HFFc6 (cell line): ENCODE measurements at regions not wholly inside any gene's neighbourhood (a gene's known extent, or its start where the extent isn't known, plus 50 kb on each side); places are given as distances from the start of the nearest gene placed in this dataset.

Experiments used
- DNase-seq: peaks from one replicate; pipeline ENCODE4 v3.0.0-alpha.2; 2018
- H3K27ac Mint-ChIP-seq: 2 replicates; pipeline ENCODE4 v1.8.0; 2020; ENCODE audit warnings: mild to moderate bottlenecking, mixed read lengths
- H3K27me3 Mint-ChIP-seq: 2 replicates; pipeline ENCODE4 v1.8.0; 2021; ENCODE audit warnings: mild to moderate bottlenecking, moderate library complexity, mixed read lengths; ENCODE audit not compliant: insufficient read depth
- H3K36me3 Mint-ChIP-seq: 2 replicates; pipeline ENCODE4 v1.8.0; 2021; ENCODE audit warnings: low read depth, mixed read lengths
- H3K4me1 Mint-ChIP-seq: 2 replicates; pipeline ENCODE4 v1.8.0; 2020; ENCODE audit warnings: low read depth, mixed read lengths
- H3K4me3 Mint-ChIP-seq: 2 replicates; pipeline ENCODE4 v1.8.0; 2020; ENCODE audit warnings: mild to moderate bottlenecking, moderate library complexity, mixed read lengths
- H3K9me3 Mint-ChIP-seq: 2 replicates; pipeline ENCODE4 v1.8.0; 2020; ENCODE audit warnings: mild to moderate bottlenecking, mixed read lengths
- CTCF ChIP-seq: fragments of 200-600 bp; sonication (generic); IDR thresholded peaks from 2 replicates; pipeline ENCODE4 v1.5.0; 2021; ENCODE audit warnings: antibody characterized with exemption, mild to moderate bottlenecking

GRCh38 chr5:124257048-124257447 is 489.4 kb downstream of the ZNF608 start:
- Mint-ChIP-seq H3K27ac (no peak overlapping the region), H3K36me3 (no peaks in the 10 kb centered on the region), H3K9me3 (peaks cover 15% of the 10 kb centered on the region), H3K27me3 (peaks cover 2% of the 10 kb centered on the region; the same call in 1 of the 2 replicates), H3K4me1 (no peaks in the 10 kb centered on the region), H3K4me3 (no peak overlapping the region)
- DNase-seq = no peak
- TF ChIP-seq CTCF = no peak

- no peak for DNase-seq
- peaks cover 22% of the 10 kb centered on the region for H3K9me3 Mint-ChIP-seq
- peaks cover 2% of the 10 kb centered on the region for H3K27me3 Mint-ChIP-seq
Observed at GRCh38 chr5:124253203-124253810, 493.1 kb downstream of the ZNF608 start.

GRCh38 chr5:124252747-124253146 is 493.7 kb downstream of the ZNF608 start:
- peaks cover 2% of the 10 kb centered on the region for H3K27me3 Mint-ChIP-seq
- H3K36me3 Mint-ChIP-seq = no peaks in the 10 kb centered on the region
- no peak overlapping the region for H3K4me3 Mint-ChIP-seq
- DNase-seq = no peak
- no peak overlapping the region for H3K27ac Mint-ChIP-seq
- H3K9me3 Mint-ChIP-seq = peaks cover 25% of the 10 kb centered on the region
- TF ChIP-seq CTCF = no peak
- H3K4me1 Mint-ChIP-seq = no peaks in the 10 kb centered on the region

More at GRCh38 chr5:124253203-124253810, 493.1 kb downstream of the ZNF608 start:
- Mint-ChIP-seq H3K4me3 (no peak overlapping the region), H3K4me1 (no peaks in the 10 kb centered on the region), H3K27ac (no peak overlapping the region), H3K36me3 (no peaks in the 10 kb centered on the region)
- TF ChIP-seq CTCF = no peak

- peaks cover 21% of the 10 kb centered on the region for H3K9me3 Mint-ChIP-seq
- DNase-seq = no peak
- no peak overlapping the region for H3K27ac Mint-ChIP-seq
- H3K4me3 Mint-ChIP-seq = no peak overlapping the region
- H3K36me3 Mint-ChIP-seq = no peaks in the 10 kb centered on the region
- no peak for TF ChIP-seq CTCF
- no peaks in the 10 kb centered on the region for H3K4me1 Mint-ChIP-seq
- peaks cover 2% of the 10 kb centered on the region for H3K27me3 Mint-ChIP-seq
Observed at GRCh38 chr5:124252191-124252638, 494.2 kb downstream of the ZNF608 start.

GRCh38 chr5:124245276-124245675 is 501.2 kb downstream of the ZNF608 start:
- Mint-ChIP-seq H3K4me3 (no peak overlapping the region), H3K9me3 (peaks cover 32% of the 10 kb centered on the region)

More at GRCh38 chr5:124245276-124245675, 501.2 kb downstream of the ZNF608 start:
- no peaks in the 10 kb centered on the region for H3K36me3 Mint-ChIP-seq
- H3K4me1 Mint-ChIP-seq = no peaks in the 10 kb centered on the region
- no peak overlapping the region for H3K27ac Mint-ChIP-seq
- H3K27me3 Mint-ChIP-seq = no peaks in the 10 kb centered on the region; the same call in 1 of the 2 replicates
- DNase-seq = no peak
- TF ChIP-seq CTCF = no peak
